ENCODE measurements at regions not wholly inside any gene's neighbourhood (a gene's known extent, or its start where the extent isn't known, plus 50 kb on each side); places are given as distances from the start of the nearest gene placed in this dataset.

GRCh38 chr2:60316381-60317033, 236.9 kb downstream of the BCL11A start:
- no peaks in the 10 kb centered on the region for H3K9me3 ChIP-seq
- H3K9ac ChIP-seq = no peak overlapping the region
- no peak overlapping the region for H3K4me3 ChIP-seq
- H3K27ac ChIP-seq = no peak overlapping the region
- TF ChIP-seq Cebpa-rat (IDR thresholded peaks at IDR 0.05) = no peak
- H3K36me3 ChIP-seq = no peaks in the 10 kb centered on the region
- no peak overlapping the region for H3K4me2 ChIP-seq
- H3K4me1 ChIP-seq = no peaks in the 10 kb centered on the region
- H4K20me1 ChIP-seq = no peaks in the 10 kb centered on the region
- no peaks in the 10 kb centered on the region for H3K27me3 ChIP-seq

- no peaks in the 10 kb centered on the region for H4K20me1 ChIP-seq
Observed at GRCh38 chr2:60313470-60314172, 239.8 kb downstream of the BCL11A start.

GRCh38 chr2:60312618-60313017, 240.8 kb downstream of the BCL11A start:
- no peaks in the 10 kb centered on the region for H4K20me1 ChIP-seq
- no peak overlapping the region for H3K27ac ChIP-seq
- no peaks in the 10 kb centered on the region for H3K4me1 ChIP-seq
- TF ChIP-seq Cebpa-rat (IDR thresholded peaks at IDR 0.05) = no peak
- no peak overlapping the region for H3K4me2 ChIP-seq
- no peaks in the 10 kb centered on the region for H3K27me3 ChIP-seq
- H3K4me3 ChIP-seq = no peak overlapping the region
- H3K9me3 ChIP-seq = no peaks in the 10 kb centered on the region
- H3K36me3 ChIP-seq = no peaks in the 10 kb centered on the region
- no peak overlapping the region for H3K9ac ChIP-seq

More at GRCh38 chr2:60313470-60314172, 239.8 kb downstream of the BCL11A start:
- Histone ChIP-seq H3K27ac (no peak overlapping the region), H3K4me3 (no peak overlapping the region), H3K4me1 (no peaks in the 10 kb centered on the region), H3K9ac (no peak overlapping the region), H3K4me2 (no peak overlapping the region), H3K36me3 (no peaks in the 10 kb centered on the region), H3K9me3 (no peaks in the 10 kb centered on the region), H3K27me3 (no peaks in the 10 kb centered on the region)
- no peak for TF ChIP-seq Cebpa-rat (IDR thresholded peaks at IDR 0.05)

GRCh38 chr2:60311524-60311923, 241.9 kb downstream of the BCL11A start:
- no peak overlapping the region for H3K4me3 ChIP-seq
- H3K4me2 ChIP-seq = no peak overlapping the region
- no peaks in the 10 kb centered on the region for H3K4me1 ChIP-seq
- H3K27ac ChIP-seq = no peak overlapping the region
- H3K36me3 ChIP-seq = no peaks in the 10 kb centered on the region
- no peaks in the 10 kb centered on the region for H4K20me1 ChIP-seq
- no peak for TF ChIP-seq Cebpa-rat (IDR thresholded peaks at IDR 0.05)
- H3K27me3 ChIP-seq = no peaks in the 10 kb centered on the region
- H3K9me3 ChIP-seq = no peaks in the 10 kb centered on the region
- H3K9ac ChIP-seq = no peak overlapping the region

GRCh38 chr2:60309941-60310660, 243.4 kb downstream of the BCL11A start:
- Histone ChIP-seq H3K9ac (no peak overlapping the region), H3K27me3 (no peaks in the 10 kb centered on the region), H3K27ac (no peak overlapping the region), H3K4me2 (no peak overlapping the region), H3K9me3 (no peaks in the 10 kb centered on the region), H4K20me1 (no peaks in the 10 kb centered on the region), H3K36me3 (no peaks in the 10 kb centered on the region), H3K4me1 (no peaks in the 10 kb centered on the region), H3K4me3 (no peak overlapping the region)
- TF ChIP-seq Cebpa-rat (IDR thresholded peaks at IDR 0.05) = no peak

- H3K36me3 ChIP-seq = no peaks in the 10 kb centered on the region
- H3K9me3 ChIP-seq = no peaks in the 10 kb centered on the region
- H3K27ac ChIP-seq = no peak overlapping the region
- H4K20me1 ChIP-seq = no peaks in the 10 kb centered on the region
- H3K9ac ChIP-seq = no peak overlapping the region
- no peaks in the 10 kb centered on the region for H3K4me1 ChIP-seq
- no peak for TF ChIP-seq Cebpa-rat (IDR thresholded peaks at IDR 0.05)
- H3K4me3 ChIP-seq = no peak overlapping the region
- no peak overlapping the region for H3K4me2 ChIP-seq
- no peaks in the 10 kb centered on the region for H3K27me3 ChIP-seq
Observed at GRCh38 chr2:60309336-60309735, 244.1 kb downstream of the BCL11A start.

- Histone ChIP-seq H3K4me3 (no peak overlapping the region), H3K27me3 (no peaks in the 10 kb centered on the region), H3K36me3 (no peaks in the 10 kb centered on the region), H3K9me3 (no peaks in the 10 kb centered on the region), H3K4me2 (no peak overlapping the region), H3K27ac (no peak overlapping the region), H3K9ac (no peak overlapping the region), H3K4me1 (peaks cover 7% of the 10 kb centered on the region), H4K20me1 (no peaks in the 10 kb centered on the region)
- TF ChIP-seq Cebpa-rat (IDR thresholded peaks at IDR 0.05) = no peak
Observed at GRCh38 chr2:60306267-60306861, 247.1 kb downstream of the BCL11A start.

- Histone ChIP-seq H3K9me3 (no peaks in the 10 kb centered on the region), H3K9ac (no peak overlapping the region), H3K36me3 (no peaks in the 10 kb centered on the region), H3K4me2 (no peak overlapping the region), H3K27ac (no peak overlapping the region), H4K20me1 (no peaks in the 10 kb centered on the region), H3K27me3 (no peaks in the 10 kb centered on the region), H3K4me1 (peaks cover 7% of the 10 kb centered on the region), H3K4me3 (no peak overlapping the region)
- TF ChIP-seq Cebpa-rat (IDR thresholded peaks at IDR 0.05) = no peak
Observed at GRCh38 chr2:60303680-60304079, 249.8 kb downstream of the BCL11A start.

- Histone ChIP-seq H3K4me3 (no peak overlapping the region), H3K9me3 (no peaks in the 10 kb centered on the region), H4K20me1 (no peaks in the 10 kb centered on the region), H3K27ac (no peak overlapping the region), H3K4me2 (no peak overlapping the region), H3K27me3 (no peaks in the 10 kb centered on the region), H3K36me3 (no peaks in the 10 kb centered on the region), H3K4me1 (peaks cover 7% of the 10 kb centered on the region), H3K9ac (no peak overlapping the region)
- TF ChIP-seq Cebpa-rat (IDR thresholded peaks at IDR 0.05) = no peak
Observed at GRCh38 chr2:60302377-60303126, 250.9 kb downstream of the BCL11A start.
